SK-N-MC (cell line): ENCODE measurements at regions not wholly inside any gene's neighbourhood (a gene's known extent, or its start where the extent isn't known, plus 50 kb on each side); places are given as distances from the start of the nearest gene placed in this dataset.

ENCODE experiments used
- DNase-seq: peaks from one replicate; pipeline ENCODE4 v3.0.0-alpha.2; 2011; ENCODE audit warnings: low read depth, low spot score
- H3K27ac ChIP-seq: fragments of 200-600 bp; sonication (generic); 2 replicates; pipeline ENCODE4 v1.5.1; 2016; ENCODE audit warnings: mixed run types
- H3K36me3 ChIP-seq: fragments of 200-600 bp; sonication (generic); 2 replicates; pipeline ENCODE4 v1.6.1; 2017; ENCODE audit warnings: antibody characterized with exemption, low read length, mixed read lengths; ENCODE audit not compliant: insufficient read depth
- H3K4me3 ChIP-seq: fragments of 200-600 bp; sonication (generic); 2 replicates; pipeline ENCODE4 v1.5.1; 2016
- H3K9ac ChIP-seq: fragments of 200-600 bp; sonication (generic); 2 replicates; pipeline ENCODE4 v1.8.0; 2017; ENCODE audit warnings: mixed run types, mixed read lengths; ENCODE audit not compliant: insufficient read length
- H3K9me3 ChIP-seq: fragments of 200-600 bp; sonication (generic); 2 replicates; pipeline ENCODE4 v1.6.1; 2017; ENCODE audit warnings: low read depth, mild to moderate bottlenecking, antibody characterized with exemption, low read length, moderate library complexity, mixed read lengths
- EZH2 ChIP-seq: fragments of 200-600 bp; sonication (generic); IDR thresholded peaks from one replicate; pipeline ENCODE4 v1.6.1; 2017; ENCODE audit warnings: antibody characterized with exemption
- FOXP2 ChIP-seq: optimal IDR thresholded peaks from 2 replicates; pipeline ENCODE3; 2011; ENCODE audit warnings: mild to moderate bottlenecking, moderate library complexity; ENCODE audit not compliant: insufficient read depth; ENCODE audit errors: extremely low read length, control extremely low read depth
- POLR2AphosphoS5 ChIP-seq: IDR thresholded peaks from 2 replicates; pipeline ENCODE4 v1.6.1; 2012; ENCODE audit warnings: mild to moderate bottlenecking, low read depth, low read length, borderline replicate concordance

DNA sequence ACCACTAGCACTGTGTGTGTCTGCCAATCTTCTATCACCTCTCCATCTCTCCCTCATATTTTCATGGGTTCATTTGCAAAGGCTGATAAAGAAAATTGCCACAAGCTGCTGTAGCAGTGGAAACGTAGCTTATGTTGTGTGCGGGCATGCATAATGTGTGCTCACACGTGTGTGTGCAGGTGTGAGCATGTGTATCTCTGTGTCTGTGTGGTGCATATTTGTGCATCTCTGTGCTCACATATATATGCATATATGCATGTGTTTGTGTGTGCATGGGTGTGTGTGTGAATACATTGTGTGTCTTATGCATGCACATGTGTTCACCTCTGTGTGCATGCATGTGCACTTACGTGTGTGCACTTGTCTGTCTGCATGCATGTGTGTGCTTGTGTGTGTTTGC is 181.8 kb upstream of the UBL3 start:
- no peaks in the 10 kb centered on the region for H3K36me3 ChIP-seq
- no peak overlapping the region for H3K4me3 ChIP-seq
- H3K27ac ChIP-seq, result no peak overlapping the region
- H3K9me3 ChIP-seq, result no peaks in the 10 kb centered on the region
- DNase-seq, result no peak
- H3K9ac ChIP-seq, result no peak overlapping the region
- TF ChIP-seq EZH2 (no peak), POLR2AphosphoS5 (no peak), FOXP2 (no peak)

DNA sequence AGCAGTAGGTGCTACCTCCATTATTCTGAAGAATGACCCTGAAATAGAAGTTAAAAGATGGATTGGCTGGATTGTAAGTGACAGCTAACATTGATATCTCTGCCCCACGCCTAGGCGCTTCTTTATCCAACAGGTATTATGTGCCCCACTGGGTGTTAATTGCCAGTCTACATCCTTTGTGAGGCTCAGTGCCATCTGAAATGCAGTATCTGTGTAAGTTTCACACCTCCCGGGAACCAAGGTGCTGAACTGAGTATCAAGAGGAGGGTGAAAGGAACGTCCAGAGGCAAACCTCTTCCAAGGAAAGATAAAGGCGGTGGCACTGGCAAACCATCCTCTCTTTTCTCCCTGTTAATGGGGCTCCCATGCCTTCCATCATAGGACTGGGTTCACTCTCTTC is 181.1 kb upstream of the UBL3 start:
- H3K27ac ChIP-seq, result no peak overlapping the region
- H3K9ac ChIP-seq, result no peak overlapping the region
- no peaks in the 10 kb centered on the region for H3K36me3 ChIP-seq
- no peak for DNase-seq
- TF ChIP-seq POLR2AphosphoS5 (no peak), EZH2 (no peak), FOXP2 (no peak)
- no peak overlapping the region for H3K4me3 ChIP-seq
- H3K9me3 ChIP-seq, result no peaks in the 10 kb centered on the region

DNA sequence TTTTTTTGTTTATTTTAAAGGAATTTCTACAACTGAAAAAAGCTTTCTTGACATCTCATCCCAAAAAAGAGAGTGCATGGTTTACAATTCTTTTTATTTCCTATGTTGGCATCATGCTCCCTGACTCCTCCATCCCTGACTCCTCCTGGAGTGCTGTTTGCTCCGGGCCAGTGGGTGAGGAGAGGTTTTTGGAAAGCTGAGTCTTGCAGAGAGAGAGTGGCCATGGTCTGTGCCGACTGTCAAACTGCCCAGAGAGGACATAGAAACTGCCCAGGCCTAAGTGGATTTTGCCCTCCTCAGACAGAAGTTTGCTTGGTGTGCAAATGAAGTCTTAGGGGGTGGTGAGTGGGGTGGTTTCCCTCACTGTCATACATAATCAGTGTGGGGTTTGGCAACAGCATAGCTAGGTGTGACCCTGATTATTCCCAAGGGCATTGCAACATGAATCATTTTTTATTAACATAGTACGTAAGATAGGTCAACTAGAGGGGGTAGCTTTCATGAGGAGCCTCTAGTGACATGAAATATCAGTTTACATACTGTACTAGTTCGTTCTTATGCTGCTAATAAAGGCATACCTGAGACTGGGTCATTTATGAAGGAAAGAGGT is 179.8 kb upstream of the UBL3 start:
- no peaks in the 10 kb centered on the region for H3K36me3 ChIP-seq
- TF ChIP-seq FOXP2, result no peak
- no peak for TF ChIP-seq POLR2AphosphoS5
- TF ChIP-seq EZH2, result no peak
- no peak overlapping the region for H3K9ac ChIP-seq
- no peak for DNase-seq
- no peak overlapping the region for H3K27ac ChIP-seq
- no peak overlapping the region for H3K4me3 ChIP-seq
- H3K9me3 ChIP-seq, result no peaks in the 10 kb centered on the region

DNA sequence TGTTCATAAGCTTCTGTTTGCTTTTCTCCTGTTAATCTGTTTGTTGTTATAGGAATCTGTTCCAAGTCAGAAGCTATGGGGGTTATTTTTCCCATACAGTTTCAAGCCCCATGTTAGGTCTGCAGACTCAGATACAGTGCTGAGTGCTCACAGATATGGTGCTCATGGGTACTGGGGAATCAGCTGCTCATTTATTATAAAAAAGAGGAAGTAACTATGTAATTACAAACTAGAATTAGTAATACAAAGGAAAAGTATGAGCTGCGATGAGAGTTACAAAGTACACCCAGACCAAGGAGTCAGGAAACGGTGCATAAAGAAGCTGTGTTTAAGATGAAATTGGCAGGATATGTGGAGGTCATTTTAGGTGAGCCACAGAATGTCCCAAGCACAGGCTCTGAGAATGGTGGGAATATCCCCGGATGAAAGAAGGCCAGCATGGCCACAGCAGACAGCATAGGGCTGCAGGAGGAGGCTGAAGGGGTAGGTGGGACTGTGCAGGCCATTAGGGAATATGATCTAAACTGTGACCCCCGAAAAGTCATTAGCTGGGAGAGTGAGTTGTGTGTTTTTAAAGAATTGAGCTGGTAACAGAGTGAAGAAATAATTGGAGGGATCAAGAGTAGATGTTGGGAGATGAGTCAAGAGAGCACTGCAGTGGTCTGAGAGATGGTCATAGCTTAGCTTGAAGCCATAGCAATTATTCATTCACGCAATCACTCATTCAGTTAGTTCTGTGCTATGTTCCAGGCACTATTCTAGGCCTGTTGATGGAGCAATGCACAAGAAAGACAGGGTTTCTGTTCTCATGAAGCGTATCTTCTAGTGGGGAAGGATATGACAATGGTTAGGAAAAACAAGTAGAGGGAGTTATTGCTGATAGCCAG is 177.4 kb upstream of the UBL3 start:
- Histone ChIP-seq H3K36me3 (no peaks in the 10 kb centered on the region), H3K9ac (no peak overlapping the region), H3K9me3 (no peaks in the 10 kb centered on the region), H3K4me3 (no peak overlapping the region), H3K27ac (no peak overlapping the region)
- TF ChIP-seq POLR2AphosphoS5, result no peak
- DNase-seq, result no peak

DNA sequence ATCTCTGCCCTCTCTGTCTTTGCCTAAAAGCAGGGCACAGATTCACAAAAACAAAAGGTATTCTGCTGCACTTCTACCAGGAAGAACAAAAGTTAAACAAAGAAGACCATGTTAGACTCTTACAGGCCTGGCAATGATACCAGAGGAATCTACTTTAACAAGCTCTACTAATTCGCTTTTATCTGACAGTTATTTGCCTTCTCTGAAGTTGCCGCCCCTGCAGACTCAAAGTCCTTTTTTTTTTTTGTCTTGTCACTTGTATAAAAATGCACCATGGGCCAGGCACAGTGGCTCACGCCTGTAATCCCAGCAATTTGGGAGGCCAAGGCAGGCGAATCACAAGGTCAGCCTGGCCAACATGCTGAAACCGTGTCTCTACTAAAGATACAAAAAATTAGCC is 176.5 kb upstream of the UBL3 start:
- H3K4me3 ChIP-seq, result no peak overlapping the region
- no peaks in the 10 kb centered on the region for H3K9me3 ChIP-seq
- no peak overlapping the region for H3K27ac ChIP-seq
- H3K36me3 ChIP-seq, result no peaks in the 10 kb centered on the region
- TF ChIP-seq POLR2AphosphoS5 (no peak), FOXP2 (no peak), EZH2 (no peak)
- H3K9ac ChIP-seq, result no peak overlapping the region
- DNase-seq, result no peak

DNA sequence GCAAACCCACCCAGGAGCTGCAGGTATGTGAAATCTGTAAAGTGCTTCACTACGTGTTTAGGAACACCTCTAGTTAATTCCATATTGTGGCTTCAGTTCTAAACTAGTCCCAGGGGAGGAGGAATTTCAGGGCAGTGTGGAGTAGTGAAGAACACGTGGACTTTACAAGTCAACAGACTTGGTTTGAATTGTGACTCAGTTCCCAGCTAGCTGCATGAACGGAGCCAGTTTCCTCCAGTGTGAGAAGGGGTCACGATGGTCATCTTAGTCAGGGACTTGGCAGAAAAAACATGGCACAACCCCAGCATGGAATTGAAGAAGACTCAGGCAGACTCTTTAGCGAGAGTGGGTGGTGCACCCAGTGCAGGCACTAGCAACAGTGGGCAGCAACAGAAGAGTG is 175.7 kb upstream of the UBL3 start:
- H3K9ac ChIP-seq, result no peak overlapping the region
- no peaks in the 10 kb centered on the region for H3K9me3 ChIP-seq
- no peak for DNase-seq
- TF ChIP-seq FOXP2, result no peak
- TF ChIP-seq EZH2, result no peak
- TF ChIP-seq POLR2AphosphoS5, result no peak
- no peaks in the 10 kb centered on the region for H3K36me3 ChIP-seq
- H3K27ac ChIP-seq, result no peak overlapping the region
- H3K4me3 ChIP-seq, result no peak overlapping the region

DNA sequence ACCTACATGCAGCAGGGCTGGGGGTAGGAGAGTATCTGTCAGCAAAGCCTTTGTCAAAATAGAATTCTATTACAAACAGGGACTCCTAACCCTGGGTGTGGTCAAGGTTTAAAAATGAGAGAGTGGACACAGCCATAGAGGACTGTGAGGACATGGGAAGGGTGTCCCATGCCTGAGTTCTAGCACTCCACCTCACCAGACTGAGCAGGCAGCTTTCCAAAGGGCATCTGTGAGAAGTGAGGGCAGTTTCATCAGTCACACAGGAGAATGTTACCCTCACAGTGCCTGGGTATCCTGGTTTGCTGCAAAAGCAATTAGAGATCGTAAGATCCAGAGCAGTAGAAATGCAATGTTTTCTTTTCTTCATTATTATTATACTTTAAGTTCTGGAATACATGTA is 174.9 kb upstream of the UBL3 start:
- Histone ChIP-seq H3K9me3 (no peaks in the 10 kb centered on the region), H3K9ac (no peak overlapping the region)
- no peak for DNase-seq

DNA sequence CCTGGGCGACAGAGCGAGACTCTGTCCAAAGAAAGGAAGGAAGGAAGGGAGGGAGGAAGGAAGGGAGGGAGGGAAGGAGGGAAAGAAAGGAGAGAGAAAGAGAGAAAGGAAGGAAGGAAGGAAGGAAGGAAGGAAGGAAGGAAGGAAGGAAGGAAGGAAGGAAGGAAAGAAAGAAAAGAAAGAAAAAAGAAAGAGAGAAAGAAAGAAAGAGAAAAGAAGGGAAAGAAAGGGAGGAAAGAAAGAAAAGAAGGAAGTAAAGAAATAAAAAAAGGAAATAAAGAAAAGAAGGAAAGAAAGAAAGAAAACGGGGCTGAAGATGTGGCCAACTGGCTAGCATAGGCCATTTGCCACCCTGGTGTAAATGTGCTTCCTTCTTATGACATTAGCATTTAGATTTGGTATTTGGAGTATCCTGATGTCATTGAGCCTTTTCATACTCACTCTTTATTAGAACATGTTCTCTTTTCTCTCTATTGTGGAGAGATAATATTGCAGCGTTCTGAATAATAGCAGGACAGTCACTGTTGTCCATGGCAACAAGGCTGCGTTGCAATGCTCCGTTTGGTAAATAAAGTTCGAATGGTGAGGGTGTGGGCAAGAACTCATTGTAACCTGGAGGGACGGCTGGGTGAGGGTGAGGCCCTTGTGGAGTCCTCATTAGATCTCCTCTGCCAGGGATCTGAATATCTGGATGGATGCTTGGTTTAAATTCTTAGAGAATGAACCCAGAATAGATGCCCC is 173.9 kb upstream of the UBL3 start:
- Histone ChIP-seq H3K27ac (no peak overlapping the region), H3K36me3 (no peaks in the 10 kb centered on the region), H3K9me3 (no peaks in the 10 kb centered on the region), H3K9ac (no peak overlapping the region), H3K4me3 (no peak overlapping the region)
- DNase-seq, result no peak
- TF ChIP-seq FOXP2 (no peak), POLR2AphosphoS5 (no peak), EZH2 (no peak)

More for the DNA sequence above, 174.9 kb upstream of the UBL3 start:
- no peak overlapping the region for H3K27ac ChIP-seq
- no peaks in the 10 kb centered on the region for H3K36me3 ChIP-seq
- H3K4me3 ChIP-seq, result no peak overlapping the region
- TF ChIP-seq FOXP2 (no peak), POLR2AphosphoS5 (no peak), EZH2 (no peak)
